ENCODE measurements at regions not wholly inside any gene's neighbourhood (a gene's known extent, or its start where the extent isn't known, plus 50 kb on each side); places are given as distances from the start of the nearest gene placed in this dataset.
A peak's percentile ranks its signal among the peaks of the same experiment; 100 is the strongest.

GRCh38 chr11:128219731-128220120, 367.6 kb downstream of the ETS1 start:
- Histone ChIP-seq H3K9me3 (ENCODE audit: insufficient read depth, low read length) (peaks cover 23% of the 10 kb centered on the region), H3K36me3 (ENCODE audit: insufficient read depth, insufficient read length, low read length) (no peaks in the 10 kb centered on the region), H3K4me3 (ENCODE audit: insufficient read length, low read depth) (no peak overlapping the region), H3K27me3 (ENCODE audit: insufficient read depth, insufficient read length) (no peaks in the 10 kb centered on the region), H3K4me1 (ENCODE audit: insufficient read depth, insufficient read length) (no peaks in the 10 kb centered on the region), H3K9ac (ENCODE audit: insufficient read length, low read depth) (no peak overlapping the region)
- TF ChIP-seq SUZ12 (IDR thresholded peaks at IDR 0.05; ENCODE audit: extremely low read depth, insufficient read depth, insufficient read length) (no peak), ZNF274 (IDR thresholded peaks at IDR 0.05; ENCODE audit: low read depth, low read length) (no peak), YY1 (IDR thresholded peaks at IDR 0.05; ENCODE audit: insufficient read depth, insufficient read length) (no peak)
- DNase-seq (ENCODE audit: low read depth, low spot score) = no peak

GRCh38 chr11:128216198-128216597, 371.2 kb downstream of the ETS1 start:
- H3K4me1 ChIP-seq (ENCODE audit: insufficient read depth, insufficient read length) = no peaks in the 10 kb centered on the region
- no peaks in the 10 kb centered on the region for H3K27me3 ChIP-seq (ENCODE audit: insufficient read depth, insufficient read length)
- peaks cover 30% of the 10 kb centered on the region for H3K9me3 ChIP-seq (ENCODE audit: insufficient read depth, low read length)
- no peak for DNase-seq (ENCODE audit: low read depth, low spot score)
- H3K9ac ChIP-seq (ENCODE audit: insufficient read length, low read depth) = no peak overlapping the region
- TF ChIP-seq ZNF274 (IDR thresholded peaks at IDR 0.05; ENCODE audit: low read depth, low read length) = no peak
- no peak for TF ChIP-seq SUZ12 (IDR thresholded peaks at IDR 0.05; ENCODE audit: extremely low read depth, insufficient read depth, insufficient read length)
- H3K4me3 ChIP-seq (ENCODE audit: insufficient read length, low read depth) = no peak overlapping the region
- H3K36me3 ChIP-seq (ENCODE audit: insufficient read depth, insufficient read length, low read length) = no peaks in the 10 kb centered on the region

- no peaks in the 10 kb centered on the region for H3K4me1 ChIP-seq (ENCODE audit: insufficient read depth, insufficient read length)
- no peaks in the 10 kb centered on the region for H3K27me3 ChIP-seq (ENCODE audit: insufficient read depth, insufficient read length)
- H3K4me3 ChIP-seq (ENCODE audit: insufficient read length, low read depth) = no peak overlapping the region
- DNase-seq (ENCODE audit: low read depth, low spot score) = no peak
- no peaks in the 10 kb centered on the region for H3K36me3 ChIP-seq (ENCODE audit: insufficient read depth, insufficient read length, low read length)
- peaks cover 30% of the 10 kb centered on the region for H3K9me3 ChIP-seq (ENCODE audit: insufficient read depth, low read length)
- TF ChIP-seq ZNF274 (IDR thresholded peaks at IDR 0.05; ENCODE audit: low read depth, low read length) (no peak), YY1 (IDR thresholded peaks at IDR 0.05; ENCODE audit: insufficient read depth, insufficient read length) (no peak), SUZ12 (IDR thresholded peaks at IDR 0.05; ENCODE audit: extremely low read depth, insufficient read depth, insufficient read length) (no peak)
- H3K9ac ChIP-seq (ENCODE audit: insufficient read length, low read depth) = no peak overlapping the region
Observed at GRCh38 chr11:128215238-128215882, 372.0 kb downstream of the ETS1 start.

GRCh38 chr11:128214263-128214662, 373.1 kb downstream of the ETS1 start:
- DNase-seq (ENCODE audit: low read depth, low spot score) = no peak
- no peaks in the 10 kb centered on the region for H3K27me3 ChIP-seq (ENCODE audit: insufficient read depth, insufficient read length)
- H3K4me3 ChIP-seq (ENCODE audit: insufficient read length, low read depth) = no peak overlapping the region
- no peaks in the 10 kb centered on the region for H3K36me3 ChIP-seq (ENCODE audit: insufficient read depth, insufficient read length, low read length)
- no peaks in the 10 kb centered on the region for H3K4me1 ChIP-seq (ENCODE audit: insufficient read depth, insufficient read length)
- H3K9ac ChIP-seq (ENCODE audit: insufficient read length, low read depth) = no peak overlapping the region
- peaks cover 30% of the 10 kb centered on the region for H3K9me3 ChIP-seq (ENCODE audit: insufficient read depth, low read length)
- no peak for TF ChIP-seq ZNF274 (IDR thresholded peaks at IDR 0.05; ENCODE audit: low read depth, low read length)
- no peak for TF ChIP-seq SUZ12 (IDR thresholded peaks at IDR 0.05; ENCODE audit: extremely low read depth, insufficient read depth, insufficient read length)
- no peak for TF ChIP-seq YY1 (IDR thresholded peaks at IDR 0.05; ENCODE audit: insufficient read depth, insufficient read length)

GRCh38 chr11:128213461-128213860, 373.9 kb downstream of the ETS1 start:
- Histone ChIP-seq H3K9ac (ENCODE audit: insufficient read length, low read depth) (no peak overlapping the region), H3K36me3 (ENCODE audit: insufficient read depth, insufficient read length, low read length) (no peaks in the 10 kb centered on the region), H3K4me3 (ENCODE audit: insufficient read length, low read depth) (no peak overlapping the region), H3K9me3 (ENCODE audit: insufficient read depth, low read length) (peaks cover 30% of the 10 kb centered on the region), H3K27me3 (ENCODE audit: insufficient read depth, insufficient read length) (no peaks in the 10 kb centered on the region), H3K4me1 (ENCODE audit: insufficient read depth, insufficient read length) (no peaks in the 10 kb centered on the region)
- DNase-seq (ENCODE audit: low read depth, low spot score) = no peak
- TF ChIP-seq SUZ12 (IDR thresholded peaks at IDR 0.05; ENCODE audit: extremely low read depth, insufficient read depth, insufficient read length) = no peak

GRCh38 chr11:128212324-128212723, 375.0 kb downstream of the ETS1 start:
- no peaks in the 10 kb centered on the region for H3K36me3 ChIP-seq (ENCODE audit: insufficient read depth, insufficient read length, low read length)
- no peaks in the 10 kb centered on the region for H3K27me3 ChIP-seq (ENCODE audit: insufficient read depth, insufficient read length)
- H3K4me1 ChIP-seq (ENCODE audit: insufficient read depth, insufficient read length) = no peaks in the 10 kb centered on the region
- no peak for TF ChIP-seq YY1 (IDR thresholded peaks at IDR 0.05; ENCODE audit: insufficient read depth, insufficient read length)
- TF ChIP-seq SUZ12 (IDR thresholded peaks at IDR 0.05; ENCODE audit: extremely low read depth, insufficient read depth, insufficient read length) = no peak
- no peak for TF ChIP-seq ZNF274 (IDR thresholded peaks at IDR 0.05; ENCODE audit: low read depth, low read length)
- no peak for DNase-seq (ENCODE audit: low read depth, low spot score)
- H3K4me3 ChIP-seq (ENCODE audit: insufficient read length, low read depth) = no peak overlapping the region
- peaks cover 30% of the 10 kb centered on the region for H3K9me3 ChIP-seq (ENCODE audit: insufficient read depth, low read length)
- no peak overlapping the region for H3K9ac ChIP-seq (ENCODE audit: insufficient read length, low read depth)

- no peaks in the 10 kb centered on the region for H3K4me1 ChIP-seq (ENCODE audit: insufficient read depth, insufficient read length)
- H3K27me3 ChIP-seq (ENCODE audit: insufficient read depth, insufficient read length) = no peaks in the 10 kb centered on the region
Observed at GRCh38 chr11:128210148-128210940, 377.0 kb downstream of the ETS1 start.

More at GRCh38 chr11:128210148-128210940, 377.0 kb downstream of the ETS1 start:
- Histone ChIP-seq H3K9me3 (ENCODE audit: insufficient read depth, low read length) (peaks cover 13% of the 10 kb centered on the region), H3K9ac (ENCODE audit: insufficient read length, low read depth) (no peak overlapping the region), H3K4me3 (ENCODE audit: insufficient read length, low read depth) (no peak overlapping the region), H3K36me3 (ENCODE audit: insufficient read depth, insufficient read length, low read length) (no peaks in the 10 kb centered on the region)
- TF ChIP-seq ZNF274 (IDR thresholded peaks at IDR 0.05; ENCODE audit: low read depth, low read length) (no peak), SUZ12 (IDR thresholded peaks at IDR 0.05; ENCODE audit: extremely low read depth, insufficient read depth, insufficient read length) (no peak), YY1 (IDR thresholded peaks at IDR 0.05; ENCODE audit: insufficient read depth, insufficient read length) (no peak)
- DNase-seq (ENCODE audit: low read depth, low spot score) = peak; percentile 57
